Endothelial cell of umbilical vein (primary cell): ENCODE measurements at regions not wholly inside any gene's neighbourhood (a gene's known extent, or its start where the extent isn't known, plus 50 kb on each side); places are given as distances from the start of the nearest gene placed in this dataset.

Experiments
- BruUV-seq: library from RNA; stranded (reverse); fragments of 400-500 nt; replicated peaks from 2 replicates; lab custom pipeline; 2021; lab: Mats Ljungman, UMichigan
- CTCF ChIA-PET: fragments of 300-600, 350-600 bp; sonication (Branson Sonifier 250); formaldehyde crosslinking; loops from one replicate; lab custom pipeline; 2021; ENCODE audit warnings: antibody characterized with exemption, inconsistent platforms; lab: Charles Lee
- POLR2A ChIA-PET: fragments of 300-600, 350-600 bp; sonication (Branson Sonifier 250); formaldehyde crosslinking; loops from one replicate; lab custom pipeline; 2021; ENCODE audit warnings: antibody characterized with exemption, inconsistent platforms; lab: Charles Lee
- DNase-seq: peaks from one replicate; pipeline ENCODE4 v3.0.0-alpha.2; 2011; ENCODE audit warnings: low read depth, low spot score
- FAIRE-seq: peaks from 2 replicates; lab custom pipeline; 2011; peaks lifted over from hg19 to GRCh38; lab: Jason Lieb, UNC
- H2AFZ ChIP-seq: 2 replicates; pipeline ENCODE4 v1.6.0; 2012; ENCODE audit warnings: low read depth, low read length, control low read depth, inconsistent platforms
- H3K27ac ChIP-seq: 2 replicates; pipeline ENCODE4 v1.5.1; 2011; ENCODE audit warnings: low read depth, mild to moderate bottlenecking, control low read depth, low read length, moderate library complexity; ENCODE audit not compliant: insufficient read depth
- H3K27me3 ChIP-seq, 2 experiments: 2 replicates each; pipeline versions ENCODE4 v1.6.0 to v1.6.1; 2011; ENCODE audit warnings: low read length in 2 of 2, mixed read lengths in 1 of 2; ENCODE audit not compliant: control insufficient read depth in 2 of 2, insufficient read depth in 2 of 2
- H3K36me3 ChIP-seq, 2 experiments: 2 replicates in 1 of 2; 3 replicates in 1 of 2; pipeline ENCODE4 v1.5.1; 2011; ENCODE audit warnings: low read length in 2 of 2, mild to moderate bottlenecking in 1 of 2, moderate library complexity in 1 of 2; ENCODE audit not compliant: control insufficient read depth in 2 of 2, insufficient read depth in 2 of 2; ENCODE audit errors: extremely low read depth in 1 of 2
- H3K4me1 ChIP-seq: 3 replicates; pipeline ENCODE4 v1.5.1; 2011; ENCODE audit warnings: mild to moderate bottlenecking, low read length; ENCODE audit not compliant: control insufficient read depth, insufficient read depth; ENCODE audit errors: extremely low read depth
- H3K4me2 ChIP-seq: 2 replicates; pipeline ENCODE4 v1.6.1; 2011; ENCODE audit warnings: low read length, control low read depth, mixed read lengths; ENCODE audit not compliant: insufficient read depth
- H3K4me3 ChIP-seq, 3 experiments: fragments of 200-600 bp in 1 of 3; sonication (generic), shearing (Covaris generic) in 1 of 3; replicated peaks in 1 of 3; 2 replicates each; pipeline ENCODE4 v1.5.1; 2011 to 2016; ENCODE audit warnings: control low read depth in 3 of 3, low read length in 3 of 3, mild to moderate bottlenecking in 2 of 3, inconsistent platforms in 1 of 3, low read depth in 1 of 3, moderate library complexity in 1 of 3; ENCODE audit not compliant: insufficient read depth in 1 of 3
- H3K79me2 ChIP-seq: 2 replicates; pipeline ENCODE4 v1.6.0; 2012; ENCODE audit warnings: low read length, inconsistent platforms; ENCODE audit not compliant: control insufficient read depth, insufficient read depth
- H3K9ac ChIP-seq: replicated peaks from 2 replicates; pipeline ENCODE3; 2011; ENCODE audit warnings: low read length, control low read depth; ENCODE audit not compliant: insufficient read depth; ENCODE audit errors: extremely low read depth
- H3K9me1 ChIP-seq: replicated peaks from 3 replicates; pipeline ENCODE4 v1.6.0; 2011; ENCODE audit warnings: mild to moderate bottlenecking, low read length; ENCODE audit not compliant: control insufficient read depth, insufficient read depth; ENCODE audit errors: extremely low read depth
- H3K9me3 ChIP-seq: replicated peaks from 2 replicates; pipeline ENCODE4 v1.5.1; 2012; ENCODE audit warnings: low read length, inconsistent platforms; ENCODE audit not compliant: control insufficient read depth, insufficient read depth
- H4K20me1 ChIP-seq: replicated peaks from 2 replicates; pipeline ENCODE3; 2011; ENCODE audit warnings: mild to moderate bottlenecking, low read length; ENCODE audit not compliant: control insufficient read depth, insufficient read depth; ENCODE audit errors: extremely low read depth
- CTCF ChIP-seq, 2 donors: IDR thresholded peaks; 1 replicate in 1 of 2; 2 replicates in 1 of 2; pipeline ENCODE4 v1.5.1; 2011; ENCODE audit warnings: low read length in 2 of 2, mild to moderate bottlenecking in 2 of 2, moderate library complexity in 2 of 2, control low read depth in 1 of 2, inconsistent platforms in 1 of 2, low read depth in 1 of 2; ENCODE audit not compliant: insufficient read depth in 1 of 2; ENCODE audit errors: extremely low read depth in 1 of 2
- EZH2 ChIP-seq: IDR thresholded peaks from 2 replicates; pipeline ENCODE4 v1.6.1; 2012; ENCODE audit warnings: borderline replicate concordance, low read depth, mild to moderate bottlenecking, moderate library complexity, low read length, inconsistent platforms; ENCODE audit not compliant: severe bottlenecking
- FOS ChIP-seq: IDR thresholded peaks from 2 replicates; pipeline ENCODE4 v1.6.1; 2011; ENCODE audit warnings: mild to moderate bottlenecking, low read length, moderate library complexity, borderline replicate concordance; ENCODE audit not compliant: insufficient read depth
- GATA2 ChIP-seq: IDR thresholded peaks from 2 replicates; pipeline ENCODE4 v1.7.0; 2011; ENCODE audit warnings: low read depth, mild to moderate bottlenecking, moderate library complexity, mixed read lengths, low read length; ENCODE audit not compliant: insufficient read length, insufficient read depth
- JUN ChIP-seq: IDR thresholded peaks from 2 replicates; pipeline ENCODE4 v1.6.1; 2011; ENCODE audit warnings: borderline replicate concordance, low read depth; ENCODE audit not compliant: insufficient read length, insufficient read depth
- MAX ChIP-seq: IDR thresholded peaks from 2 replicates; pipeline ENCODE4 v1.6.1; 2011; ENCODE audit not compliant: insufficient read depth, insufficient read length
- MYC ChIP-seq: IDR thresholded peaks from one replicate; pipeline ENCODE4 v1.6.1; 2011; ENCODE audit warnings: mild to moderate bottlenecking, low read depth, low read length
- POLR2A ChIP-seq: IDR thresholded peaks from 2 replicates; pipeline ENCODE4 v1.6.1; 2012; ENCODE audit warnings: low read depth, mild to moderate bottlenecking, control low read depth, low read length
- POLR2AphosphoS5 ChIP-seq: IDR thresholded peaks from 2 replicates; pipeline ENCODE4 v1.6.1; 2012; ENCODE audit warnings: low read depth, mild to moderate bottlenecking, control low read depth, low read length, moderate library complexity; ENCODE audit not compliant: insufficient read depth
- dilution Hi-C: fragments of 300-500 bp; cut with MboI; formaldehyde crosslinking; loops from one replicate; pipeline ENCODE4 v1.15.0; 2019; ENCODE audit warnings: low sequenced_read_pairs; ENCODE audit not compliant: extremely low pct_ligation_motif_present
- intact Hi-C: fragments of 100-400 bp; cut with micrococcal nuclease; formaldehyde crosslinking; loops from one replicate; pipeline ENCODE4 v1.10.0; 2022

GRCh38 chr10:121182219-121182618 lies 331.1 kb downstream of the WDR11 start:
- TF ChIP-seq MAX (no peak), JUN (no peak), GATA2 (no peak), FOS (no peak), MYC (no peak), CTCF (IDR thresholded peaks at IDR 0.05; ENCODE audit: extremely low read depth in 1 of 2, insufficient read depth in 1 of 2, low read depth in 1 of 2, low read length in 2 of 2) (no peak), EZH2 (no peak), POLR2AphosphoS5 (no peak), POLR2A (no peak)
- H3K4me2 ChIP-seq, result no peak overlapping the region
- H3K36me3 ChIP-seq, result no peaks in the 10 kb centered on the region
- BruUV-seq, result no TSS peak
- H3K27ac ChIP-seq, result no peak overlapping the region
- no peaks in the 10 kb centered on the region for H3K27me3 ChIP-seq
- ChIA-PET POLR2A (no interaction called here), CTCF (interaction anchor here (1.5 kb wide), 1 partner anchor 11 kb away, joined by 3 read pairs; no protein-coding TSS in a partner anchor)
- no peak overlapping the region for H2AFZ ChIP-seq
- FAIRE-seq (no peak), DNase-seq (no peak)
- no peaks in the 10 kb centered on the region for H4K20me1 ChIP-seq
- no peaks in the 10 kb centered on the region for H3K9me1 ChIP-seq
- H3K9ac ChIP-seq, result no peak overlapping the region
- peaks cover 2% of the 10 kb centered on the region for H3K9me3 ChIP-seq
- no peaks in the 10 kb centered on the region for H3K4me1 ChIP-seq
- intact Hi-C loops (no loop called here), dilution Hi-C loops (no loop called here)
- no peak overlapping the region for H3K4me3 ChIP-seq
- H3K79me2 ChIP-seq, result no peaks in the 10 kb centered on the region
